Smooth muscle cell (in vitro differentiated cells): ENCODE measurements at regions not wholly inside any gene's neighbourhood (a gene's known extent, or its start where the extent isn't known, plus 50 kb on each side); places are given as distances from the start of the nearest gene placed in this dataset.

Experiments
- DNase-seq: peaks from one replicate; lab custom pipeline; 2025; ENCODE audit not compliant: unreplicated experiment; lab: John Stamatoyannopoulos, UW
- H2AFZ ChIP-seq: fragments of 200-600 bp; sonication (generic); 2 replicates; pipeline ENCODE4 v1.6.0; 2016; ENCODE audit warnings: antibody characterized with exemption, low read depth, mild to moderate bottlenecking
- H3F3A ChIP-seq: fragments of 200-600 bp; sonication (generic); 2 replicates; pipeline ENCODE4 v1.6.0; 2017; ENCODE audit warnings: antibody characterized with exemption, low read depth
- H3K27ac ChIP-seq: fragments of 200-600 bp; sonication (generic); 2 replicates; pipeline ENCODE4 v1.5.1; 2016; ENCODE audit warnings: low read depth, mild to moderate bottlenecking
- H3K27me3 ChIP-seq: fragments of 200-600 bp; sonication (generic); 2 replicates; pipeline ENCODE4 v1.6.1; 2016; ENCODE audit warnings: low read depth, mild to moderate bottlenecking
- H3K36me3 ChIP-seq: fragments of 200-600 bp; sonication (generic); 2 replicates; pipeline ENCODE4 v1.5.1; 2016; ENCODE audit warnings: low read depth
- H3K4me1 ChIP-seq: fragments of 200-600 bp; sonication (generic); 2 replicates; pipeline ENCODE4 v1.5.1; 2016; ENCODE audit warnings: low read depth
- H3K4me2 ChIP-seq: fragments of 200-600 bp; sonication (generic); 2 replicates; pipeline ENCODE4 v1.6.0; 2016; ENCODE audit warnings: mild to moderate bottlenecking
- H3K4me3 ChIP-seq: fragments of 200-600 bp; sonication (generic); 2 replicates; pipeline ENCODE4 v1.5.1; 2016; ENCODE audit warnings: mild to moderate bottlenecking
- H3K79me2 ChIP-seq: fragments of 200-600 bp; sonication (generic); 2 replicates; pipeline ENCODE4 v1.6.0; 2016; ENCODE audit warnings: low read depth, mild to moderate bottlenecking
- H3K9ac ChIP-seq: fragments of 200-600 bp; sonication (generic); 2 replicates; pipeline ENCODE4 v1.6.0; 2016; ENCODE audit warnings: low read depth
- H3K9me3 ChIP-seq: fragments of 200-600 bp; sonication (generic); replicated peaks from 2 replicates; pipeline ENCODE4 v1.5.1; 2016; ENCODE audit warnings: low read depth
- H4K20me1 ChIP-seq: fragments of 200-600 bp; sonication (generic); 2 replicates; pipeline ENCODE4 v1.6.0; 2016; ENCODE audit warnings: low read depth
- WGBS: methylation state at CpG from one replicate; pipeline ENCODE4 v1.1.7; 2016; ENCODE audit warnings: low lambda C conversion rate; 5-methylcytosine and 5-hydroxymethylcytosine counted together
- TF ChIP-seq, protein P1 (sequence below): fragments of 200-600 bp; sonication (generic); IDR thresholded peaks from 2 replicates; pipeline ENCODE4 v1.5.1; 2017; ENCODE audit warnings: borderline replicate concordance, mild to moderate bottlenecking, antibody characterized with exemption; ENCODE audit not compliant: insufficient read depth, poor library complexity, severe bottlenecking

DNA sequence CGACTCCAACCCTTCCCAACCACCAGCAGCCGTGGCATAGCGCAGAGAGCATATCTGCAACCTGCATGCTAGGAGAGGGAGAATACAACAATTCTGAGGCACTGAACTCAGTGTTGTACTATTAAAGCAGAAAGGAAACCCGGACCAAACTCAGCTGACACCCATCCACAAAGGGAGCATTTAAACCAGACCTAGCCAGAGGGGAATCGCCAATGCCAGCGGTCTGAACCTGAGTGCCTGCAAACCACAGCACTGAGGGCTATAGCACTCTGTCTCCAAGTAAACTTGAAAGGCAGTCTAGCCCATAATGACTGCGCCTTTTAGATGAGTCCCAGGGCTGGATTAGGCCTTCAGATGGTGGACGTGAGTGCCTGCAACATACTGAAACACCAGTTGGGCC, 494.4 kb upstream of the PTPRD start:
- Histone ChIP-seq H3K36me3 (no peaks in the 10 kb centered on the region), H4K20me1 (no peaks in the 10 kb centered on the region), H3K4me2 (no peak overlapping the region), H3K79me2 (no peaks in the 10 kb centered on the region), H3K9ac (no peak overlapping the region), H3K4me1 (no peaks in the 10 kb centered on the region), H3K9me3 (no peaks in the 10 kb centered on the region), H3K27ac (no peak overlapping the region), H3K27me3 (no peaks in the 10 kb centered on the region), H3K4me3 (no peak overlapping the region), H2AFZ (no peak overlapping the region), H3F3A (no peaks in the 10 kb centered on the region)
- 66% methylated on average over 8 of the region's 8 CpGs for WGBS
- TF ChIP-seq, protein P1, sequence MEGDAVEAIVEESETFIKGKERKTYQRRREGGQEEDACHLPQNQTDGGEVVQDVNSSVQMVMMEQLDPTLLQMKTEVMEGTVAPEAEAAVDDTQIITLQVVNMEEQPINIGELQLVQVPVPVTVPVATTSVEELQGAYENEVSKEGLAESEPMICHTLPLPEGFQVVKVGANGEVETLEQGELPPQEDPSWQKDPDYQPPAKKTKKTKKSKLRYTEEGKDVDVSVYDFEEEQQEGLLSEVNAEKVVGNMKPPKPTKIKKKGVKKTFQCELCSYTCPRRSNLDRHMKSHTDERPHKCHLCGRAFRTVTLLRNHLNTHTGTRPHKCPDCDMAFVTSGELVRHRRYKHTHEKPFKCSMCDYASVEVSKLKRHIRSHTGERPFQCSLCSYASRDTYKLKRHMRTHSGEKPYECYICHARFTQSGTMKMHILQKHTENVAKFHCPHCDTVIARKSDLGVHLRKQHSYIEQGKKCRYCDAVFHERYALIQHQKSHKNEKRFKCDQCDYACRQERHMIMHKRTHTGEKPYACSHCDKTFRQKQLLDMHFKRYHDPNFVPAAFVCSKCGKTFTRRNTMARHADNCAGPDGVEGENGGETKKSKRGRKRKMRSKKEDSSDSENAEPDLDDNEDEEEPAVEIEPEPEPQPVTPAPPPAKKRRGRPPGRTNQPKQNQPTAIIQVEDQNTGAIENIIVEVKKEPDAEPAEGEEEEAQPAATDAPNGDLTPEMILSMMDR: no peak
- DNase-seq: no peak

DNA sequence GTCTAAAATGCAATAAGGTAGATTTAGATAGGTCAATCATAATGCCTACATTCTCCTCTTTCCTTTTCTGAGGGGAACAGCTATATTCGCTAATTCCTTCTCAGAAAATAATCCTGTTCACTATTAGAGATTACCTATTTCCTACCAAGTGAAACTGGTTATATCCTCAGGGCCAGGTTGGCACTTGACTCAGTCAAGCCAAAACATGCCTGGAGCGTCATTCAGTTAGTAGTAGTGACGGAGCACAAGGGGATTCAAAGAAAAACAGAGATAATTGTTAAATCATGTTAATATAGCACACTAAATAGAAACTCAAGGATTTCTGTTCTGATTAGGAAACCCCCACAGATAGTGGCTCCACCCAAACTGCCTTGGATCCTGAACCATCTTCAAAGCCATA, 515.4 kb upstream of the PTPRD start:
- H2AFZ ChIP-seq: peak overlapping the region; percentile 55
- no peaks in the 10 kb centered on the region for H3K9me3 ChIP-seq
- H3K4me3 ChIP-seq: no peak overlapping the region
- no peaks in the 10 kb centered on the region for H3K4me1 ChIP-seq
- no peak overlapping the region for H3K4me2 ChIP-seq
- H3K79me2 ChIP-seq: no peaks in the 10 kb centered on the region
- no peaks in the 10 kb centered on the region for H3K27me3 ChIP-seq
- H3K9ac ChIP-seq: no peak overlapping the region
- TF ChIP-seq, protein P1: no peak
- H3K36me3 ChIP-seq: no peaks in the 10 kb centered on the region
- no peaks in the 10 kb centered on the region for H3F3A ChIP-seq
- DNase-seq: no peak
- 89% methylated on average over 3 of the region's 3 CpGs for WGBS
- no peaks in the 10 kb centered on the region for H4K20me1 ChIP-seq
- H3K27ac ChIP-seq: no peak overlapping the region

DNA sequence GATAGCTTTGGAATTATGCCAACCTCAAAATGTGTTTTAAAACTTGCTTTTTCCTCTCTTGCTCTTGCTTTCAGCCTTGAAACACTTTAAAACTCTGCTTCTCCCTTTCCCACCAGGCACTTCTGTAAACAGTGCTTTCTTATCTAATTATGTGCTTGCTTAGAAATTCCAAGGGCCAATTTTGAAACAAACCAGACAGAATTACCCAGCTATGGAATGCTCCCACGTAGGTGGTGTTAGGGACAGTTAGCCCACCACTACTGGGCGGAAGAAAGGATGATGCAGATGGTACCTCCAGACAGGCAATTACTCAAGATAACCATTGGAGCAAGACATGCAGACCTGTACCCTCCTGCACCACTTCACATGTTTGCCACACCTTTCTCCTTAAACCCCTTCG, 523.0 kb upstream of the PTPRD start:
- H3K27ac ChIP-seq: peak overlapping the region; percentile 54
- no peak overlapping the region for H3K4me3 ChIP-seq
- H3K9ac ChIP-seq: no peak overlapping the region
- peak overlapping the region; percentile 78 for H3K4me2 ChIP-seq
- no peaks in the 10 kb centered on the region for H3F3A ChIP-seq
- no peaks in the 10 kb centered on the region for H3K79me2 ChIP-seq
- DNase-seq: no peak
- H4K20me1 ChIP-seq: no peaks in the 10 kb centered on the region
- no peaks in the 10 kb centered on the region for H3K9me3 ChIP-seq
- TF ChIP-seq, protein P1: no peak
- no peaks in the 10 kb centered on the region for H3K36me3 ChIP-seq
- H3K4me1 ChIP-seq: no peaks in the 10 kb centered on the region
- H3K27me3 ChIP-seq: no peaks in the 10 kb centered on the region
- 21% methylated on average over 3 of the region's 3 CpGs for WGBS
- peak overlapping the region; percentile 76 for H2AFZ ChIP-seq

DNA sequence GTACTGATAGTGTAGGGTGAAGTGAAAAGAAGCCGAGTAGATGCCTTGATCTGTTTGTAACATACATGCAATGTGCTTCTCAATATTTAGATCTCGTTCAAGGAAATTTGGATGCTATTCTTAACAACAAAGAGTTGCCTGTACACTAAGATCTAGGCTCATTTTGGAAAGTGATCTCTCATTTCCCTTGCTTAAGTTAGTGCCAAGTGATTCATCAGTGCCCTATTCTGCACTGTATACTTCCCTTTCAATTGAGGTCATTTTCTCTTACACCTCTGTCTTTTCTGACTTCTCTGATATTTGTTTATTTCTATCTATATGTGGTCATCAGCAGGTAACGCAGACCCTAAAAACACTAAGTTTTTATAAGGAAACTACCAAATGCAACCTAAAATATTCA, 528.6 kb upstream of the PTPRD start:
- no peaks in the 10 kb centered on the region for H3F3A ChIP-seq
- peak overlapping the region; percentile 50 for H2AFZ ChIP-seq
- no peaks in the 10 kb centered on the region for H3K4me1 ChIP-seq
- no peak overlapping the region for H3K9ac ChIP-seq
- TF ChIP-seq, protein P1: no peak
- WGBS: 88% methylated on average over 3 of the region's 3 CpGs
- H3K36me3 ChIP-seq: no peaks in the 10 kb centered on the region
- no peak overlapping the region for H3K27ac ChIP-seq
- no peak overlapping the region for H3K4me3 ChIP-seq
- DNase-seq: no peak
- H3K9me3 ChIP-seq: no peaks in the 10 kb centered on the region
- H3K4me2 ChIP-seq: no peak overlapping the region
- no peaks in the 10 kb centered on the region for H3K79me2 ChIP-seq
- H4K20me1 ChIP-seq: no peaks in the 10 kb centered on the region
- no peaks in the 10 kb centered on the region for H3K27me3 ChIP-seq
